Right lobe of liver (tissue), 6 donors: ENCODE measurements at regions not wholly inside any gene's neighbourhood (a gene's known extent, or its start where the extent isn't known, plus 50 kb on each side); places are given as distances from the start of the nearest gene placed in this dataset.
A peak's percentile ranks its signal among the peaks of the same experiment; 100 is the strongest.

Source experiments
- ATAC-seq, 4 donors: fragments of 200-7000 bp; cut with Tn5 transposase; one replicate each; pipeline ENCODE4 v1.9.1; 2020; ENCODE audit warnings: mild to moderate bottlenecking in 4 of 4, moderate library complexity in 4 of 4
- DNase-seq, 3 donors: peaks; one replicate each; pipeline ENCODE4 v3.0.0-alpha.2; 2020
- H3K27ac ChIP-seq, 3 donors: fragments of 200-600 bp; one replicate each; pipeline ENCODE4 v1.8.0; 2022
- H3K27me3 ChIP-seq, 2 donors: fragments of 200-600 bp; one replicate each; pipeline ENCODE4 v1.8.0; 2022
- H3K36me3 ChIP-seq, 4 donors: fragments of 200-600 bp; sonication (generic) in 1 of 4; one replicate each; pipeline versions ENCODE4 v1.5.1 to v1.8.0; 2017 to 2022; ENCODE audit warnings: control low read depth in 1 of 4
- H3K4me1 ChIP-seq, 4 donors: fragments of 200-600 bp; sonication (generic) in 1 of 4; one replicate each; pipeline versions ENCODE4 v1.5.1 to v1.8.0; 2017 to 2022; ENCODE audit warnings: control low read depth in 1 of 4
- H3K4me3 ChIP-seq, 3 donors: fragments of 200-600 bp; one replicate each; pipeline ENCODE4 v1.8.0; 2022
- H3K9me3 ChIP-seq, 4 donors: fragments of 200-600 bp; sonication (generic) in 1 of 4; one replicate each; pipeline versions ENCODE4 v1.5.1 to v1.8.0; 2017 to 2022; ENCODE audit warnings: control low read depth in 1 of 4
- CTCF ChIP-seq, 4 donors: fragments of 200-600 bp in 3 of 4; fragments of 450-650 bp in 1 of 4; IDR thresholded peaks; one replicate each; pipeline versions ENCODE4 v1.5.1 to v1.8.0; 2016 to 2022; ENCODE audit warnings: antibody characterized with exemption in 4 of 4, mild to moderate bottlenecking in 2 of 4
- POLR2A ChIP-seq: fragments of 450-650 bp; IDR thresholded peaks from one replicate; pipeline ENCODE4 v1.6.1; 2017; ENCODE audit warnings: antibody characterized with exemption, mild to moderate bottlenecking
- WGBS: methylation state at CpG from one replicate; pipeline ENCODE4 v1.1.6; 2018; ENCODE audit warnings: low coverage, low lambda C conversion rate; ENCODE audit not compliant: insufficient coverage; ENCODE audit errors: missing lambda C conversion rate; 5-methylcytosine and 5-hydroxymethylcytosine counted together
- intact Hi-C, 2 donors: fragments of 100-400 bp; cut with DNase I; formaldehyde crosslinking; loops; one replicate each; pipeline versions ENCODE4 v1.11.2 to v1.14.1; 2022
- donor health status: DM: no; HTN: yes; CAD: no.
- donor health status: DM: no; HTN: no; CAD: no.
- donor health status: DM: no; HTN: no; CAD: no.
- donor health status: DM: no; HTN: yes; CAD: no.
- donor health status: DM: no; HTN: yes; CAD: no.

GRCh38 chr2:117514371-117514770, 300.1 kb upstream of the DDX18 start:
- intact Hi-C loops = no loop called here
- Histone ChIP-seq H3K27me3 (no peaks in the 10 kb centered on the region), H3K4me3 (no peak overlapping the region), H3K27ac (no peak overlapping the region), H3K9me3 (no peaks in the 10 kb centered on the region), H3K36me3 (no peaks in the 10 kb centered on the region), H3K4me1 (no peaks in the 10 kb centered on the region)
- 14% methylated on average over 1 of the region's 1 CpG for WGBS
- TF ChIP-seq CTCF (IDR thresholded peaks at IDR 0.05) (no peak), POLR2A (no peak)
- ATAC-seq = no peak
- DNase-seq = no peak

GRCh38 chr2:117519238-117519637, 295.3 kb upstream of the DDX18 start:
- H3K27ac ChIP-seq = no peak overlapping the region
- no peaks in the 10 kb centered on the region for H3K9me3 ChIP-seq
- H3K4me1 ChIP-seq = no peaks in the 10 kb centered on the region
- WGBS = 6% methylated on average over 1 of the region's 1 CpG
- intact Hi-C loops = no loop called here
- no peaks in the 10 kb centered on the region for H3K36me3 ChIP-seq
- DNase-seq (no peak), ATAC-seq (no peak)
- H3K4me3 ChIP-seq = no peak overlapping the region
- TF ChIP-seq POLR2A (no peak), CTCF (IDR thresholded peaks at IDR 0.05) (no peak)
- no peaks in the 10 kb centered on the region for H3K27me3 ChIP-seq

- no peak for ATAC-seq
- TF ChIP-seq POLR2A (no peak), CTCF (IDR thresholded peaks at IDR 0.05) (no peak)
Measured at GRCh38 chr2:117519721-117520120, 294.8 kb upstream of the DDX18 start.

DNA sequence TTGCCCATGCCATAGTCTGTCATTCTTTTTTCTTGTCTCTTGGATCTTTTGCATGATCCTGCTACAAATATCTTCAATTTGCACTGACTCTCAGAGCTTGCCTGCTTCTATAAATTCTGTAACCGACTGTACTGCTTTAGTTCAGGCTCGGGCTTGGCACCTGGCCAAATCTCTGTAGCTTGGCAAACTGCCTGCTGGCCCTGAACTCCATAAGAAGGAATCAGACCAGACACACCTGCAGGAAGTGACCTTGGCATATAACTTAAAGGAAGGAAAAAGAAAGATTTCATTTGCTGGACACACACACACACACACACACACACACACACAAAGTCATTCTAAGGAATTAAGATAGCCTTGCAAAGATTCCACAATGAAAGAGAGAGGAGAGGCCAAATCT, 291.2 kb upstream of the DDX18 start:
- DNase-seq = peak; percentile 61
- Histone ChIP-seq H3K9me3 (no peaks in the 10 kb centered on the region), H3K36me3 (no peaks in the 10 kb centered on the region), H3K27me3 (no peaks in the 10 kb centered on the region), H3K4me3 (no peak overlapping the region), H3K27ac (no peak overlapping the region), H3K4me1 (no peaks in the 10 kb centered on the region)
- WGBS = 0% methylated on average over 2 of the region's 2 CpGs
- TF ChIP-seq CTCF (IDR thresholded peaks at IDR 0.05) = no peak
- TF ChIP-seq POLR2A = no peak
- intact Hi-C loops = no loop called here
- peak; percentile 48 to 69 (median 56) for ATAC-seq

More at GRCh38 chr2:117519721-117520120, 294.8 kb upstream of the DDX18 start:
- no peaks in the 10 kb centered on the region for H3K4me1 ChIP-seq
- no peaks in the 10 kb centered on the region for H3K9me3 ChIP-seq
- DNase-seq = no peak
- H3K4me3 ChIP-seq = no peak overlapping the region
- intact Hi-C loops = no loop called here
- no peak overlapping the region for H3K27ac ChIP-seq
- no peaks in the 10 kb centered on the region for H3K27me3 ChIP-seq
- no peaks in the 10 kb centered on the region for H3K36me3 ChIP-seq

DNA sequence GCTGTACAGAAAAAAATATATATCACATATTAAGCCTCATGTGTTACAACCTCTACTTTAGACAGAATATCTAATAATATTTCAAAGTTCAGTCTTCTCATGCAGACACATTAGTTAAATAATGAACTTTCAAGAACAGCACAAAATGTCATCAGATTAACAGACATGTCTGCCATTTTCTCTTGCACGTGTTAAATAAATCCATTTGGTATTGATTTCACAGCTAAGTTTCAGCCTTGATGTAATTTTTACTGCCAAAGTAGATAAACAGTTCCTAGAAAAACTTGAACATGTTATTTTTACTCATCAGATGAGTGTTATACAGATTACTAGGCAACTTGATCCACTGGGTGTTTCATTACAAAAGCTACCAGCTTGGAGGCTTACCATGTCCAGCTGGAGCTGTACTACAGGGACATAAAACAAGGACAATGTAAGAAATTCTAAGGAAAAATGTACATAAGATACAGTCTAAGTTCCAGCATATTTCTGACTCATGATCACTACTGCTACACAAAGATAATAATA, 290.7 kb upstream of the DDX18 start:
- DNase-seq (no peak), ATAC-seq (no peak)
- 38% methylated on average over 1 of the region's 1 CpG for WGBS
- Histone ChIP-seq H3K4me1 (no peaks in the 10 kb centered on the region), H3K27me3 (no peaks in the 10 kb centered on the region), H3K4me3 (no peak overlapping the region), H3K36me3 (no peaks in the 10 kb centered on the region), H3K27ac (no peak overlapping the region), H3K9me3 (no peaks in the 10 kb centered on the region)
- intact Hi-C loops = no loop called here
- TF ChIP-seq POLR2A = no peak
- no peak for TF ChIP-seq CTCF (IDR thresholded peaks at IDR 0.05)
